Esophagus squamous epithelium (tissue), 4 donors: ENCODE measurements at regions not wholly inside any gene's neighbourhood (a gene's known extent, or its start where the extent isn't known, plus 50 kb on each side); places are given as distances from the start of the nearest gene placed in this dataset.

Experiments
- CTCF ChIP-seq, 6 experiments: fragments of 450-650 bp in 4 of 6; fragments of 200-600 bp in 2 of 6; sonication (generic) in 2 of 6; IDR thresholded peaks; one replicate each; pipeline ENCODE4 v1.5.1; 2016 to 2019; ENCODE audit warnings: antibody characterized with exemption in 6 of 6, mild to moderate bottlenecking in 4 of 6, moderate library complexity in 4 of 6
- POLR2A ChIP-seq, 4 donors: fragments of 450-650 bp; IDR thresholded peaks; one replicate each; pipeline ENCODE4 v1.6.1; 2017; ENCODE audit warnings: antibody characterized with exemption in 4 of 4, mild to moderate bottlenecking in 4 of 4, moderate library complexity in 3 of 4

GRCh38 chrX:40177942-40178715, 80.4 kb upstream of the BCOR start:
- TF ChIP-seq CTCF (IDR thresholded peaks at IDR 0.05) (no peak), POLR2A (IDR thresholded peaks at IDR 0.05) (no peak)
